NCI-H2029 treated with DMSO at 0.1 percent for 48 hours (cell line): ENCODE measurements at regions not wholly inside any gene's neighbourhood (a gene's known extent, or its start where the extent isn't known, plus 50 kb on each side); places are given as distances from the start of the nearest gene placed in this dataset.
A peak's percentile ranks its signal among the peaks of the same experiment; 100 is the strongest.

Source experiments
- DNase-seq: peaks from one replicate; lab custom pipeline; 2025; lab: John Stamatoyannopoulos, UW

GRCh38 chr15:39354189-39354588, 226.7 kb upstream of the THBS1 start:
- no peak for DNase-seq

GRCh38 chr15:39357480-39358268, 223.2 kb upstream of the THBS1 start:
- no peak for DNase-seq

GRCh38 chr15:39358441-39359041, 222.3 kb upstream of the THBS1 start:
- no peak for DNase-seq

GRCh38 chr15:39359771-39360170, 221.1 kb upstream of the THBS1 start:
- no peak for DNase-seq

GRCh38 chr15:39360452-39360851, 220.4 kb upstream of the THBS1 start:
- DNase-seq: no peak

- no peak for DNase-seq
Observed at GRCh38 chr15:39361497-39361896, 219.4 kb upstream of the THBS1 start.

GRCh38 chr15:39362821-39363561, 217.9 kb upstream of the THBS1 start:
- peak; percentile 83 for DNase-seq

- DNase-seq: no peak
Observed at GRCh38 chr15:39363761-39364586, 216.9 kb upstream of the THBS1 start.

- DNase-seq: no peak
Observed at GRCh38 chr15:39364721-39365120, 216.2 kb upstream of the THBS1 start.

GRCh38 chr15:39365161-39365560, 215.7 kb upstream of the THBS1 start:
- DNase-seq: no peak

- DNase-seq: no peak
Observed at GRCh38 chr15:39365873-39366272, 215.0 kb upstream of the THBS1 start.

GRCh38 chr15:39367596-39367995, 213.3 kb upstream of the THBS1 start:
- DNase-seq: no peak

GRCh38 chr15:39369768-39370167, 211.1 kb upstream of the THBS1 start:
- DNase-seq: no peak

- no peak for DNase-seq
Observed at GRCh38 chr15:39376371-39376909, 204.4 kb upstream of the THBS1 start.

- no peak for DNase-seq
Observed at GRCh38 chr15:39381517-39381916, 199.4 kb upstream of the THBS1 start.

- DNase-seq: no peak
Observed at GRCh38 chr15:39388118-39388517, 192.8 kb upstream of the THBS1 start.

- DNase-seq: no peak
Observed at GRCh38 chr15:39391230-39391629, 189.6 kb upstream of the THBS1 start.

- no peak for DNase-seq
Observed at GRCh38 chr15:39392469-39393047, 188.3 kb upstream of the THBS1 start.

GRCh38 chr15:39393575-39394335, 187.1 kb upstream of the THBS1 start:
- DNase-seq: no peak

GRCh38 chr15:39394496-39394895, 186.4 kb upstream of the THBS1 start:
- DNase-seq: no peak
